ENCODE measurements at regions not wholly inside any gene's neighbourhood (a gene's known extent, or its start where the extent isn't known, plus 50 kb on each side); places are given as distances from the start of the nearest gene placed in this dataset.

DNA sequence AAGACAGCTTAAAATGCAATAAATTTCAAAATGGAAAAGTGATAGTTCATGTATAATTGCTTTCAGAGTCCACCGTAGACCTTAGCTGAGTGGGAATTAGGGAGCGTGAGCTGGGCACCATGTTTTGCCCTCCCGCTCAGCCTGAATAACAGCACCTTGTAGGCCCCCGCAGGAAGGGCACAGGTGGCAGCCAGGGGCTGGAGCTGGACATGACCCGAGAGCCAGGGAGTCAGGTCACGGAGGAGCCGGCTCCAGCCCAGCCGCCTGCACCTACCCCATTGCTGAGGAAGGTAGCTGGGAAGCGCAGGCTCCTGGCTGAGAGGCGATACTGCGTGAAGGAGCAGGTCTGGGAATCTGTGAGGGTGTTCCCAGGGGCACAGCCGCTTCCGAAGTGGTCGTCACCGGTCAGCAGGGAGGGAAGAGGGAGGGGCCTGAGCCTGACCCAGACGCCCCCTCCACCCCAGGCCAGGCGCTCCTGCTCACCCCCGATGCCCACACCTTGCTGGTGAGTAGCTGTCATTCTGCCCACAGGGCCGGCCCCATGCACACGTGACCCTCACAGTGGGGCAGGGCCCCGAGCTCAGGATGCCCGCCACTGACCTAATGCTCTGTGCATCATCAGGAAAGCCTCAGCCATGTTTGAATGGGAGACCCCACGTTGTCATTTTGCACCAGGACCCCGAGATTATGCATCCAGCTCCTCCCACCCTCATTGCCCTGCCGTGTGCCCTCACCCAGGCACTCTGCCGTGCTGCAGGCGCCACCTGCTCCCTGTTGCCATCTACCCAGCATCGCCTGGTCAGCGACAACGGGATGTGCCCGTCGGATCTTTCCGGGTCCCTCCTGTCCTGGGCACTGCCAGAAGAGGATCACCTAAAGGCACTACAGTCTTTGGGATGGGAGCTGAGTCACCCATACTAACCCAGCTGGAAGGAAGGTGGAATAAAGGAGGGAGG is 129.2 kb upstream of the TCERG1L start:
- CTCF ChIA-PET: no interaction called here
- TF ChIP-seq CTCF (conservative IDR thresholded peaks at IDR 0.05; ENCODE audit: low read depth, low read length) (no peak), EZH2 (IDR thresholded peaks at IDR 0.05; ENCODE audit: borderline replicate concordance, low read depth, low read length, poor library complexity, severe bottlenecking) (no peak)
- H3K4me3 ChIP-seq (ENCODE audit: low read depth, low read length, poor library complexity, severe bottlenecking): no peak overlapping the region
- BruUV-seq (replicated peaks): no TSS peak
- H3K27me3 ChIP-seq (replicated peaks; ENCODE audit: insufficient read depth, low read depth, low read length, poor library complexity): peaks cover 18% of the 10 kb centered on the region
- no peak overlapping the region for H3K27ac ChIP-seq (ENCODE audit: low read depth, low read length, poor library complexity, severe bottlenecking)
- no peak for DNase-seq (ENCODE audit: low spot score)
- POLR2A ChIA-PET (ENCODE audit: low non-redundant PET): no interaction called here
- no peaks in the 10 kb centered on the region for H3K9me3 ChIP-seq (ENCODE audit: low read depth, low read length, poor library complexity, severe bottlenecking)
- H3K4me1 ChIP-seq (ENCODE audit: insufficient read depth, low read length, poor library complexity, severe bottlenecking): no peaks in the 10 kb centered on the region
- no peaks in the 10 kb centered on the region for H3K36me3 ChIP-seq (ENCODE audit: insufficient read depth, low read length, poor library complexity, severe bottlenecking)
- intact Hi-C loops (cut with micrococcal nuclease; ENCODE audit: unreplicated experiment): no loop called here

DNA sequence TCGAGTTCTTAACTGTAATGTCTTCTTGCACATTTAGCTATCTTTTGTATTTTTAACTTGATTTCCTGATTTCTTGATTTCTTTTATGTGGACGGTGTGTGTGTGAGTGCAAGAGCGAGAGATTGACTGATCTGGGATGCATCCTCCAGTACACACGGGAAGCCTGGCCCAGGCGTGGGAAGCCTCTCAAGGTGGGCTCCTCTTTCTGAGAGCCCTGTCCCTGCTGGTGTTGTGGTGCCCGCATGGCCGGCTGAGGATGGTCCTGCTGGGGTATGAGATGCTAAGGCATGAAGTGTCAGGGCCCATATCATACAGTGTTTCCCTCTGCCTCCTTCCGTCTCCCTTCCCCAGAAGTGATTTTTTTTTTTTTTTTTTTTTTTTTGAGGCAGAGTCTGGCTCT is 130.8 kb upstream of the TCERG1L start:
- DNase-seq (ENCODE audit: low spot score): no peak
- intact Hi-C loops (cut with micrococcal nuclease; ENCODE audit: unreplicated experiment): no loop called here

DNA sequence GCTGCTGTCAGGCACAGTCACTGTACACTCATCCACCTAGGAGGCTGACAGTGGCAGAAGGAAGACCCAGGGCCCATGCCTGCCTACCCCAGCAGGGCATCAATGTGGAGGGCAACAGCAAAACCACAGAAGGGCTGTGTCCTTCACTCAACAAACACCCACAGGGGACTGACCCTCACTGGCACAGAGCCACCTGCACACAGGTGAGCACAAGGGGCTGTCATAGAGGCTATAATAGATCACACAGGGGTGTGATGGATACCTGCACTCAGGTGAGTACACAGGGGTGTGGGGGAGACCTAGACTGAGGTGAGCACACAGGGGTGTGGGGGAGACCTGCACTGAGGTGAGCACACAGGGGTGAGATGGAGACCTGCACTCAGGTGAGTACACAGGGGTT is 132.8 kb upstream of the TCERG1L start:
- intact Hi-C loops (cut with micrococcal nuclease; ENCODE audit: unreplicated experiment): no loop called here
- no peaks in the 10 kb centered on the region for H3K9me3 ChIP-seq (ENCODE audit: low read depth, low read length, poor library complexity, severe bottlenecking)
- H3K4me1 ChIP-seq (ENCODE audit: insufficient read depth, low read length, poor library complexity, severe bottlenecking): no peaks in the 10 kb centered on the region
- TF ChIP-seq EZH2 (IDR thresholded peaks at IDR 0.05; ENCODE audit: borderline replicate concordance, low read depth, low read length, poor library complexity, severe bottlenecking): no peak
- TF ChIP-seq CTCF (conservative IDR thresholded peaks at IDR 0.05; ENCODE audit: low read depth, low read length): no peak
- H3K36me3 ChIP-seq (ENCODE audit: insufficient read depth, low read length, poor library complexity, severe bottlenecking): no peaks in the 10 kb centered on the region
- DNase-seq (ENCODE audit: low spot score): no peak
- ChIA-PET CTCF (no interaction called here), POLR2A (ENCODE audit: low non-redundant PET) (no interaction called here)
- no TSS peak for BruUV-seq (replicated peaks)
- H3K27ac ChIP-seq (ENCODE audit: low read depth, low read length, poor library complexity, severe bottlenecking): no peak overlapping the region
- H3K27me3 ChIP-seq (replicated peaks; ENCODE audit: insufficient read depth, low read depth, low read length, poor library complexity): peaks cover 11% of the 10 kb centered on the region
- H3K4me3 ChIP-seq (ENCODE audit: low read depth, low read length, poor library complexity, severe bottlenecking): no peak overlapping the region

More for the DNA sequence above, 130.8 kb upstream of the TCERG1L start:
- ChIA-PET CTCF (no interaction called here), POLR2A (ENCODE audit: low non-redundant PET) (no interaction called here)
- H3K27ac ChIP-seq (ENCODE audit: low read depth, low read length, poor library complexity, severe bottlenecking): no peak overlapping the region
- H3K9me3 ChIP-seq (ENCODE audit: low read depth, low read length, poor library complexity, severe bottlenecking): no peaks in the 10 kb centered on the region
- H3K4me3 ChIP-seq (ENCODE audit: low read depth, low read length, poor library complexity, severe bottlenecking): no peak overlapping the region
- no peaks in the 10 kb centered on the region for H3K4me1 ChIP-seq (ENCODE audit: insufficient read depth, low read length, poor library complexity, severe bottlenecking)
- no TSS peak for BruUV-seq (replicated peaks)
- H3K36me3 ChIP-seq (ENCODE audit: insufficient read depth, low read length, poor library complexity, severe bottlenecking): no peaks in the 10 kb centered on the region
- TF ChIP-seq EZH2 (IDR thresholded peaks at IDR 0.05; ENCODE audit: borderline replicate concordance, low read depth, low read length, poor library complexity, severe bottlenecking): no peak
- peaks cover 18% of the 10 kb centered on the region for H3K27me3 ChIP-seq (replicated peaks; ENCODE audit: insufficient read depth, low read depth, low read length, poor library complexity)
